ENCODE measurements at regions not wholly inside any gene's neighbourhood (a gene's known extent, or its start where the extent isn't known, plus 50 kb on each side); places are given as distances from the start of the nearest gene placed in this dataset.

DNA sequence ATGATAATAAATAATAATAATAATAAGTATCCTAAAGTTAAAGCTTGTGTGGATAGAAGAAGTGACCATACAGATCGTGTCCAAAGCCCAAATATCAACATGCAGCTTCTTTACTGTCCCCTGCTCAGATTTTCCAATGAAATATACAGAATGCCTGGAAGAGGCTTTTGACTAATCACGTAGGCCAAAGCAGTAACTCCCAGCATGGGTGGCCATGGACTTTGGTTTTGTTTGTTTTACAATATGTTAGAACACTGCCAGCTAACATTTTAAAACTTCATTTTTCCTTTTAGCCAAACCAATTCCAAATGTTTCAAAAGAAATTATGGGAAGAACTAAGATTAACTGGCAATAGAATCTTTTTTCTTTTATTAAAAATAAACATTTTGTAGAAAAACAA, 400.0 kb upstream of the FLRT2 start:
- FAIRE-seq = no peak
- Histone ChIP-seq H3K79me2 (ENCODE audit: control insufficient read depth, insufficient read depth, low read length) (no peaks in the 10 kb centered on the region), H4K20me1 (replicated peaks; ENCODE audit: control insufficient read depth, extremely low read depth, insufficient read depth, low read length) (no peaks in the 10 kb centered on the region), H3K27ac (ENCODE audit: insufficient read depth, low read depth, low read length) (no peak overlapping the region), H3K36me3 (ENCODE audit: control insufficient read depth in 2 of 2, extremely low read depth in 1 of 2, insufficient read depth in 2 of 2, low read length in 2 of 2) (no peaks in the 10 kb centered on the region), H3K27me3 (ENCODE audit: control insufficient read depth in 2 of 2, insufficient read depth in 2 of 2, low read length in 2 of 2) (no peaks in the 10 kb centered on the region), H3K4me3 (replicated peaks in 1 of 3; ENCODE audit: insufficient read depth in 1 of 3, low read depth in 1 of 3, low read length in 3 of 3) (no peak overlapping the region), H2AFZ (ENCODE audit: low read depth, low read length) (no peak overlapping the region), H3K4me2 (ENCODE audit: insufficient read depth, low read length) (no peak overlapping the region), H3K4me1 (ENCODE audit: control insufficient read depth, extremely low read depth, insufficient read depth, low read length) (no peaks in the 10 kb centered on the region), H3K9me3 (replicated peaks; ENCODE audit: control insufficient read depth, insufficient read depth, low read length) (no peaks in the 10 kb centered on the region), H3K9ac (replicated peaks; ENCODE audit: extremely low read depth, insufficient read depth, low read length) (no peak overlapping the region), H3K9me1 (replicated peaks; ENCODE audit: control insufficient read depth, extremely low read depth, insufficient read depth, low read length) (no peaks in the 10 kb centered on the region)
- POLR2A ChIA-PET = no interaction called here
- intact Hi-C loops (cut with micrococcal nuclease) (no loop called here), dilution Hi-C loops (cut with MboI; ENCODE audit: extremely low pct_ligation_motif_present, low sequenced_read_pairs) (no loop called here)
- TF ChIP-seq, protein P1, sequence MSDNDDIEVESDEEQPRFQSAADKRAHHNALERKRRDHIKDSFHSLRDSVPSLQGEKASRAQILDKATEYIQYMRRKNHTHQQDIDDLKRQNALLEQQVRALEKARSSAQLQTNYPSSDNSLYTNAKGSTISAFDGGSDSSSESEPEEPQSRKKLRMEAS (IDR thresholded peaks at IDR 0.05; ENCODE audit: insufficient read depth, insufficient read length) = no peak
- TF ChIP-seq POLR2A (IDR thresholded peaks at IDR 0.05; ENCODE audit: low read depth, low read length) (no peak), POLR2AphosphoS5 (IDR thresholded peaks at IDR 0.05; ENCODE audit: insufficient read depth, low read depth, low read length) (no peak), EZH2 (IDR thresholded peaks at IDR 0.05; ENCODE audit: borderline replicate concordance, low read depth, low read length, severe bottlenecking) (no peak), FOS (IDR thresholded peaks at IDR 0.05; ENCODE audit: borderline replicate concordance, insufficient read depth, low read length) (no peak), GATA2 (IDR thresholded peaks at IDR 0.05; ENCODE audit: insufficient read depth, insufficient read length, low read depth, low read length) (no peak), MYC (IDR thresholded peaks at IDR 0.05; ENCODE audit: low read depth, low read length) (no peak), JUN (IDR thresholded peaks at IDR 0.05; ENCODE audit: borderline replicate concordance, insufficient read depth, insufficient read length, low read depth) (no peak)
- TF ChIP-seq, protein P2, sequence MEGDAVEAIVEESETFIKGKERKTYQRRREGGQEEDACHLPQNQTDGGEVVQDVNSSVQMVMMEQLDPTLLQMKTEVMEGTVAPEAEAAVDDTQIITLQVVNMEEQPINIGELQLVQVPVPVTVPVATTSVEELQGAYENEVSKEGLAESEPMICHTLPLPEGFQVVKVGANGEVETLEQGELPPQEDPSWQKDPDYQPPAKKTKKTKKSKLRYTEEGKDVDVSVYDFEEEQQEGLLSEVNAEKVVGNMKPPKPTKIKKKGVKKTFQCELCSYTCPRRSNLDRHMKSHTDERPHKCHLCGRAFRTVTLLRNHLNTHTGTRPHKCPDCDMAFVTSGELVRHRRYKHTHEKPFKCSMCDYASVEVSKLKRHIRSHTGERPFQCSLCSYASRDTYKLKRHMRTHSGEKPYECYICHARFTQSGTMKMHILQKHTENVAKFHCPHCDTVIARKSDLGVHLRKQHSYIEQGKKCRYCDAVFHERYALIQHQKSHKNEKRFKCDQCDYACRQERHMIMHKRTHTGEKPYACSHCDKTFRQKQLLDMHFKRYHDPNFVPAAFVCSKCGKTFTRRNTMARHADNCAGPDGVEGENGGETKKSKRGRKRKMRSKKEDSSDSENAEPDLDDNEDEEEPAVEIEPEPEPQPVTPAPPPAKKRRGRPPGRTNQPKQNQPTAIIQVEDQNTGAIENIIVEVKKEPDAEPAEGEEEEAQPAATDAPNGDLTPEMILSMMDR (IDR thresholded peaks at IDR 0.05; ENCODE audit: extremely low read depth in 1 of 2, insufficient read depth in 1 of 2, low read depth in 1 of 2, low read length in 2 of 2) = no peak
- CTCF ChIA-PET = interaction anchor here (1.3 to 1.8 kb wide), 2 partner anchors 13 to 15 kb away, joined by 3 to 4 read pairs; no protein-coding TSS in a partner anchor
- no TSS peak for BruUV-seq (replicated peaks)
- DNase-seq (ENCODE audit: low read depth, low spot score) = no peak
